Astrocyte (in vitro differentiated cells and primary cell): ENCODE measurements at regions not wholly inside any gene's neighbourhood (a gene's known extent, or its start where the extent isn't known, plus 50 kb on each side); places are given as distances from the start of the nearest gene placed in this dataset.

Experiments
- CTCF ChIP-seq: IDR thresholded peaks from 2 replicates; pipeline ENCODE4 v1.5.1; 2011; ENCODE audit warnings: low read depth, mild to moderate bottlenecking, inconsistent platforms, low read length, moderate library complexity; ENCODE audit not compliant: insufficient read depth
- EZH2 ChIP-seq: IDR thresholded peaks from 2 replicates; pipeline ENCODE4 v1.6.1; 2012; ENCODE audit warnings: mild to moderate bottlenecking, low read length, inconsistent platforms; ENCODE audit not compliant: insufficient read depth

DNA sequence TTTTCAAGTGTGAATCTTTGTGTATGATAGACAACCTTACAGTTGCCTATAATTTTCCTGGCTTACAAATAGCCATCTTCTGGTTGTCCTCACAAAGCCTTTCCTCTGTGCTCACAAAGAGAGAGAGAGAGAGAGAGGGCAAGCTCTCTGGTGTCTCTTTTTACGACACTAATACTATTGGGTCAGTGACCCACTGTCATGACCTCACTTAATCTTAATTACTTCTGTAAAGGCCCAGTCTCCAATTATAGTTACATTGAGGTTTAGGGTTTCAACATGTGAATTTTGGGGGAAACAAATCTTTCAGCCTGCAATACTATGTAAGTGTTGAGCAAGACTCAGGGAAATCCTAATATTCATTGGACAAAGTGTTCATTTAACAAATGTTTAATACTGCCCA lies 167.4 kb upstream of the COL11A1 start:
- no peak for TF ChIP-seq CTCF
- TF ChIP-seq EZH2, result no peak
